IMR-90 (cell line): ENCODE measurements at regions not wholly inside any gene's neighbourhood (a gene's known extent, or its start where the extent isn't known, plus 50 kb on each side); places are given as distances from the start of the nearest gene placed in this dataset.

Experiments used
- ATAC-seq: fragments of 200-7000 bp; cut with Tn5 transposase; 2 replicates; pipeline ENCODE4 v1.9.1; 2020; ENCODE audit warnings: low read depth, mild to moderate bottlenecking, moderate library complexity
- BruUV-seq: library from RNA; stranded (reverse); fragments of 400-500 nt; replicated peaks from 2 replicates; lab custom pipeline; 2021; lab: Mats Ljungman, UMichigan
- CTCF ChIA-PET: fragments of 300-600 bp; formaldehyde crosslinking; extraction: SDS; loops from one replicate; lab custom pipeline; 2021; ENCODE audit warnings: antibody characterized with exemption; lab: Yijun Ruan, JAX
- POLR2A ChIA-PET: fragments of 300-600 bp; sonication (Branson Sonifier 250); formaldehyde crosslinking; loops from one replicate; lab custom pipeline; 2022; ENCODE audit warnings: antibody characterized with exemption; ENCODE audit not compliant: unreplicated experiment; lab: Charles Lee
- DNase-seq: peaks from one replicate; pipeline ENCODE4 v3.0.0; 2013
- H2AFZ ChIP-seq: replicated peaks from 2 replicates; pipeline ENCODE3; 2013; ENCODE audit warnings: low read length, mild to moderate bottlenecking; ENCODE audit not compliant: poor library complexity
- H2AK5ac ChIP-seq: 2 replicates; pipeline ENCODE4 v1.6.1; 2013; ENCODE audit warnings: low read depth, low read length, inconsistent platforms
- H2AK9ac ChIP-seq: replicated peaks from 2 replicates; pipeline ENCODE3; 2013; ENCODE audit warnings: mild to moderate bottlenecking, low read depth, low read length, moderate library complexity; ENCODE audit not compliant: poor library complexity
- H2BK120ac ChIP-seq: 2 replicates; pipeline ENCODE4 v1.6.1; 2013; ENCODE audit warnings: low read depth, low read length, inconsistent platforms
- H2BK15ac ChIP-seq: 3 replicates; pipeline ENCODE4 v1.6.1; 2013; ENCODE audit warnings: low read depth, low read length, inconsistent platforms
- H2BK20ac ChIP-seq: 2 replicates; pipeline ENCODE4 v1.6.1; 2013; ENCODE audit warnings: low read depth, mild to moderate bottlenecking, inconsistent platforms, low read length, moderate library complexity
- H2BK5ac ChIP-seq: 2 replicates; pipeline ENCODE4 v1.6.1; 2013; ENCODE audit warnings: mild to moderate bottlenecking, low read depth, low read length, inconsistent platforms; ENCODE audit not compliant: poor library complexity, severe bottlenecking
- H3K14ac ChIP-seq: replicated peaks from 2 replicates; pipeline ENCODE4 v1.6.1; 2013; ENCODE audit warnings: low read depth, low read length, inconsistent platforms
- H3K18ac ChIP-seq: 2 replicates; pipeline ENCODE4 v1.6.1; 2013; ENCODE audit warnings: low read depth, low read length, control low read depth
- H3K23ac ChIP-seq: 2 replicates; pipeline ENCODE4 v1.6.1; 2013; ENCODE audit warnings: low read depth, low read length, inconsistent platforms
- H3K27ac ChIP-seq: 2 replicates; pipeline ENCODE4 v1.5.1; 2013; ENCODE audit warnings: mild to moderate bottlenecking, control low read depth, low read length; ENCODE audit not compliant: insufficient read depth
- H3K27me3 ChIP-seq: 2 replicates; pipeline ENCODE4 v1.6.1; 2013; ENCODE audit warnings: low read length; ENCODE audit not compliant: control insufficient read depth, insufficient read depth
- H3K36me3 ChIP-seq: 2 replicates; pipeline ENCODE4 v1.6.1; 2013; ENCODE audit warnings: low read length, mixed read lengths; ENCODE audit not compliant: control insufficient read depth, insufficient read depth
- H3K4ac ChIP-seq: 2 replicates; pipeline ENCODE4 v1.6.1; 2013; ENCODE audit warnings: low read depth, low read length, inconsistent platforms
- H3K4me1 ChIP-seq: 2 replicates; pipeline ENCODE4 v1.6.1; 2013; ENCODE audit warnings: low read length, mixed read lengths; ENCODE audit not compliant: control insufficient read depth, insufficient read depth
- H3K4me2 ChIP-seq: 2 replicates; pipeline ENCODE4 v1.6.1; 2013; ENCODE audit warnings: low read depth, mild to moderate bottlenecking, control low read depth, low read length, moderate library complexity
- H3K4me3 ChIP-seq: 2 replicates; pipeline ENCODE4 v1.5.1; 2013; ENCODE audit warnings: low read depth, mild to moderate bottlenecking, control low read depth, low read length, moderate library complexity; ENCODE audit not compliant: insufficient read depth
- H3K56ac ChIP-seq: 2 replicates; pipeline ENCODE4 v1.6.1; 2013; ENCODE audit warnings: low read length, inconsistent platforms; ENCODE audit not compliant: insufficient read depth; ENCODE audit errors: extremely low read depth
- H3K79me1 ChIP-seq, 2 experiments: 2 replicates each; pipeline ENCODE4 v1.6.1; 2013; ENCODE audit warnings: low read length in 2 of 2, inconsistent platforms in 1 of 2, low read depth in 1 of 2
- H3K9ac ChIP-seq: 2 replicates; pipeline ENCODE4 v1.6.1; 2013; ENCODE audit warnings: low read depth, low read length, control low read depth
- H3K9me1 ChIP-seq: 2 replicates; pipeline ENCODE4 v1.6.1; 2013; ENCODE audit warnings: low read length, inconsistent platforms; ENCODE audit not compliant: insufficient read depth
- H3K9me3 ChIP-seq: 2 replicates; pipeline ENCODE4 v1.6.1; 2013; ENCODE audit warnings: low read length; ENCODE audit not compliant: control insufficient read depth, insufficient read depth
- H4K20me1 ChIP-seq: 2 replicates; pipeline ENCODE4 v1.6.1; 2013; ENCODE audit warnings: low read length, inconsistent platforms; ENCODE audit not compliant: insufficient read depth
- H4K5ac ChIP-seq: 2 replicates; pipeline ENCODE4 v1.6.1; 2013; ENCODE audit warnings: mild to moderate bottlenecking, low read depth, low read length, control low read depth
- H4K8ac ChIP-seq, 2 experiments: 2 replicates each; pipeline ENCODE4 v1.6.1; 2013; ENCODE audit warnings: low read depth in 2 of 2, low read length in 2 of 2, control low read depth in 1 of 2, inconsistent platforms in 1 of 2
- H4K91ac ChIP-seq: 2 replicates; pipeline ENCODE4 v1.6.1; 2013; ENCODE audit warnings: low read depth, low read length, inconsistent platforms; ENCODE audit not compliant: insufficient read depth
- BHLHE40 ChIP-seq: fragments of 150-350 bp; IDR thresholded peaks from 2 replicates; pipeline ENCODE4 v1.6.1; 2016; ENCODE audit warnings: mild to moderate bottlenecking, low read depth, low read length
- CEBPB ChIP-seq: IDR thresholded peaks from 2 replicates; pipeline ENCODE4 v1.6.1; 2012; ENCODE audit warnings: low read depth, low read length, improper control_type of control experiment
- FOS ChIP-seq: fragments of 150-350 bp; IDR thresholded peaks from 2 replicates; pipeline ENCODE4 v1.6.1; 2016; ENCODE audit warnings: low read depth, low read length
- MAFK ChIP-seq: IDR thresholded peaks from 2 replicates; pipeline ENCODE4 v1.6.1; 2012; ENCODE audit warnings: low read depth, low read length, improper control_type of control experiment
- MAZ ChIP-seq: IDR thresholded peaks from 2 replicates; pipeline ENCODE4 v1.6.1; 2012; ENCODE audit warnings: low read depth, mild to moderate bottlenecking, low read length, improper control_type of control experiment, moderate library complexity, borderline replicate concordance
- MXI1 ChIP-seq: IDR thresholded peaks from 2 replicates; pipeline ENCODE4 v1.6.1; 2012; ENCODE audit warnings: low read depth, mild to moderate bottlenecking, low read length, moderate library complexity, borderline replicate concordance
- POLR2A ChIP-seq: IDR thresholded peaks from 2 replicates; pipeline ENCODE4 v1.6.1; 2012; ENCODE audit warnings: mild to moderate bottlenecking, low read depth, low read length
- RFX5 ChIP-seq: IDR thresholded peaks from 2 replicates; pipeline ENCODE4 v1.8.0; 2012; ENCODE audit warnings: low read depth, mild to moderate bottlenecking, low read length, moderate library complexity
- SMC3 ChIP-seq: fragments of 150-350 bp; IDR thresholded peaks from 2 replicates; pipeline ENCODE4 v1.6.1; 2016; ENCODE audit warnings: low read depth, mild to moderate bottlenecking, antibody characterized with exemption, low read length, moderate library complexity
- USF2 ChIP-seq: fragments of 150-350 bp; IDR thresholded peaks from 2 replicates; pipeline ENCODE4 v1.6.1; 2017; ENCODE audit warnings: mild to moderate bottlenecking, antibody characterized with exemption, low read length, low read depth
- WGBS, 2 experiments: methylation state at CpG; one replicate each; pipeline versions ENCODE4 v1.1.5 to v1.1.7; 2013; ENCODE audit warnings: missing lambda C conversion rate in 2 of 2; ENCODE audit not compliant: insufficient read length in 1 of 2; ENCODE audit errors: extremely low coverage in 2 of 2; 5-methylcytosine and 5-hydroxymethylcytosine counted together
- dilution Hi-C: fragments of 300-500 bp; cut with HindIII; formaldehyde crosslinking; loops from one replicate; pipeline ENCODE4 v1.14.3; 2018; ENCODE audit warnings: low sequenced_read_pairs; ENCODE audit not compliant: unreplicated experiment
- in situ Hi-C: fragments of 300-500 bp; cut with MboI; formaldehyde crosslinking; loops from 3 replicates; pipeline ENCODE4 v1.14.3; 2019; ENCODE audit warnings: low sequenced_read_pairs, inconsistent platforms, mixed read lengths
- intact Hi-C: fragments of 100-400 bp; cut with micrococcal nuclease; formaldehyde crosslinking; loops from 2 replicates; pipeline ENCODE4 v1.10.0; 2022

DNA sequence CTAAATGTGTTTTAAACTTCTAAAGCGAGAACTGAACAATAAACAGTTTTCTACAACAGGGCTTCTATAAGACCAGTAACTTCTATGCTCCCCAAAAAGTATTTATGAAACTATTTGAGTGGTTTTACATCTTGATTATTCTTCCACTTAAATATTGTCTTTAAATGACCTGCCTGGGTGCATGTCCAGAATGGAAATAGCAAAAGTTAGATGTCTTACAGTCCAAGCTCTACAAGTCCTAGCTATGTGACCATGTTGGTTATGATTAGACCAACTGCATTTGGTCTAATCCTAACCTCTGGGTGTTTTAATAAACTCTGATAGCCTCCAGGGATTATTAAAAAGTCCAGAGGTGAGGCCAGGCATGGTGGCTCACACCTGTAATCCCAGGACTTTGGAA lies 79.0 kb upstream of the ATXN3L start:
- peak overlapping the region; percentile 97 for H2BK20ac ChIP-seq
- H3K18ac ChIP-seq = peak overlapping the region; percentile 83
- ATAC-seq (no peak), DNase-seq (no peak)
- peak overlapping the region; percentile 16 for H4K5ac ChIP-seq
- peak overlapping the region; percentile 94 for H3K56ac ChIP-seq
- no peaks in the 10 kb centered on the region for H3K9me1 ChIP-seq
- H2BK5ac ChIP-seq = peak overlapping the region; percentile 95
- BruUV-seq = no TSS peak
- H3K4me1 ChIP-seq = peaks cover 4% of the 10 kb centered on the region
- no peaks in the 10 kb centered on the region for H4K20me1 ChIP-seq
- H4K91ac ChIP-seq = peak overlapping the region; percentile 87
- in situ Hi-C loops (no loop called here), dilution Hi-C loops (no loop called here), intact Hi-C loops (loop anchor here (1.0 to 2.0 kb wide), 4 partner anchors 18 to 452 kb away; no protein-coding TSS in a partner anchor)
- no peak overlapping the region for H2AK9ac ChIP-seq
- H2BK15ac ChIP-seq = peak overlapping the region; percentile 71; the same call in 1 of the 3 replicates
- H3K9me3 ChIP-seq = no peaks in the 10 kb centered on the region
- H3K27ac ChIP-seq = peak overlapping the region; percentile 90
- peak overlapping the region; percentile 98 for H2BK120ac ChIP-seq
- POLR2A ChIA-PET = interaction anchor here (1.0 kb wide), 1 partner anchor 89 kb away, joined by 3 read pairs; no protein-coding TSS in a partner anchor
- TF ChIP-seq MXI1 (no peak), POLR2A (no peak), USF2 (no peak), CEBPB (no peak), SMC3 (no peak), BHLHE40 (no peak), RFX5 (no peak), MAFK (no peak), FOS (no peak), MAZ (no peak)
- H3K23ac ChIP-seq = peak overlapping the region; percentile 82; the same call in 1 of the 2 replicates
- no peaks in the 10 kb centered on the region for H3K36me3 ChIP-seq
- H2AK5ac ChIP-seq = peak overlapping the region; percentile 72
- no peaks in the 10 kb centered on the region for H3K79me1 ChIP-seq
- no peak overlapping the region for H2AFZ ChIP-seq
- no CpG with 5 or more reads among the region's 1 CpG for WGBS, 2 experiments
- no peaks in the 10 kb centered on the region; the same call in 1 of the 2 replicates for H3K27me3 ChIP-seq
- no peak overlapping the region for H3K4me3 ChIP-seq
- CTCF ChIA-PET = no interaction called here
- H3K14ac ChIP-seq = peak overlapping the region; percentile 84; the same call in 1 of the 2 replicates
- H4K8ac ChIP-seq = peak overlapping the region; percentile 88 to 97
- H3K4ac ChIP-seq = peak overlapping the region; percentile 88
- peak overlapping the region; percentile 48 for H3K9ac ChIP-seq
- no peak overlapping the region for H3K4me2 ChIP-seq
